ENCODE measurements at regions not wholly inside any gene's neighbourhood (a gene's known extent, or its start where the extent isn't known, plus 50 kb on each side); places are given as distances from the start of the nearest gene placed in this dataset.

DNA sequence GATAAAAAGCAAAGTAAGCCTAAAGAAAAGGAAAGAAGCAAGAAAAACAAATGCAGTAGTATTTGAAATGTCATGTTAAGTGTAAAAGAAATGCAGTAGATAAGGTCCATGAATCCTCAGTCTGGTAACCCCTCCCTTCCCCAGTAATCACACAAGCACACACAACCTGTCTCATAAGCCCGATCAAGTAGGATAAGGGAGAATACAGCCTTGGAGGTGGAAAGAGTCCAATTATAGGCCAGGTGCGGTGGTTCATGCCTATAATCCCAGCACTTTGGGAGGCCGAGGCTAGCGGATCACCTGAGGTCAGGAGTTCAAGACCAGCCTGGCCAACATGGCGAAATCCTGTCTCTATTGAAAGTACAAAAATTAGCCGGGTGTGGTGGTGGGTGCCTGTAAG is 117.9 kb downstream of the GADD45G start:
- no peaks in the 10 kb centered on the region for H3K27me3 Mint-ChIP-seq (ENCODE audit: unreplicated experiment)
- no peaks in the 10 kb centered on the region for H3K36me3 Mint-ChIP-seq (ENCODE audit: unreplicated experiment)
- DNase-seq: no peak
- no peak overlapping the region for H3K4me3 Mint-ChIP-seq (ENCODE audit: unreplicated experiment)
- peaks cover 2% of the 10 kb centered on the region for H3K9me3 Mint-ChIP-seq (ENCODE audit: unreplicated experiment)
- H3K4me1 Mint-ChIP-seq (ENCODE audit: low read depth, unreplicated experiment): peaks cover 4% of the 10 kb centered on the region
- TF ChIP-seq, protein P1, sequence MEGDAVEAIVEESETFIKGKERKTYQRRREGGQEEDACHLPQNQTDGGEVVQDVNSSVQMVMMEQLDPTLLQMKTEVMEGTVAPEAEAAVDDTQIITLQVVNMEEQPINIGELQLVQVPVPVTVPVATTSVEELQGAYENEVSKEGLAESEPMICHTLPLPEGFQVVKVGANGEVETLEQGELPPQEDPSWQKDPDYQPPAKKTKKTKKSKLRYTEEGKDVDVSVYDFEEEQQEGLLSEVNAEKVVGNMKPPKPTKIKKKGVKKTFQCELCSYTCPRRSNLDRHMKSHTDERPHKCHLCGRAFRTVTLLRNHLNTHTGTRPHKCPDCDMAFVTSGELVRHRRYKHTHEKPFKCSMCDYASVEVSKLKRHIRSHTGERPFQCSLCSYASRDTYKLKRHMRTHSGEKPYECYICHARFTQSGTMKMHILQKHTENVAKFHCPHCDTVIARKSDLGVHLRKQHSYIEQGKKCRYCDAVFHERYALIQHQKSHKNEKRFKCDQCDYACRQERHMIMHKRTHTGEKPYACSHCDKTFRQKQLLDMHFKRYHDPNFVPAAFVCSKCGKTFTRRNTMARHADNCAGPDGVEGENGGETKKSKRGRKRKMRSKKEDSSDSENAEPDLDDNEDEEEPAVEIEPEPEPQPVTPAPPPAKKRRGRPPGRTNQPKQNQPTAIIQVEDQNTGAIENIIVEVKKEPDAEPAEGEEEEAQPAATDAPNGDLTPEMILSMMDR (IDR thresholded peaks at IDR 0.05; ENCODE audit: partially characterized antibody, unreplicated experiment): no peak
- no peak overlapping the region for H3K27ac Mint-ChIP-seq (ENCODE audit: unreplicated experiment)

GRCh38 chr9:89723469-89724100 is 118.8 kb downstream of the GADD45G start:
- H3K36me3 Mint-ChIP-seq (ENCODE audit: unreplicated experiment): no peaks in the 10 kb centered on the region
- H3K9me3 Mint-ChIP-seq (ENCODE audit: unreplicated experiment): peaks cover 2% of the 10 kb centered on the region

DNA sequence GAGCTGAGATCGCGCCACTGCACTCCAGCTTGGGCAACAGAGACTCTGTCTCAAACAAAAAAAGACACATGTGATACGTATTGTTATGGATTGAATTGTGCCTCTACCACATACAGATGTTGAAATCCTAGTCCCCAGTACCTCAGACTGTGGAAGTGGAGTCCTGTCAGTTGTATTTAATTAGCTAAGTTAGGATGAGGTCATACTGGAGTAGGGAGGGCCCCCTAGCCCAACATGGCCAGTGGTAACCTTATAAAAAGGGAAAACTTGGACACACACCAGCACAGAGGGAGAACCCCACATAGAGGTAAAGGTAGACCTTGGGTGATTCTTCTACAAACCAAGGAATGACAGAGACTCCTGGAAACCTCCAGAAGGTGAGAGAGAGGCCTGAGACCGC is 119.8 kb downstream of the GADD45G start:
- TF ChIP-seq, protein P1 (IDR thresholded peaks at IDR 0.05; ENCODE audit: partially characterized antibody, unreplicated experiment): no peak
- Mint-ChIP-seq H3K4me1 (ENCODE audit: low read depth, unreplicated experiment) (peaks cover 1% of the 10 kb centered on the region), H3K27me3 (ENCODE audit: unreplicated experiment) (peaks cover 2% of the 10 kb centered on the region)

More at GRCh38 chr9:89723469-89724100, 118.8 kb downstream of the GADD45G start:
- no peak overlapping the region for H3K27ac Mint-ChIP-seq (ENCODE audit: unreplicated experiment)
- H3K4me3 Mint-ChIP-seq (ENCODE audit: unreplicated experiment): no peak overlapping the region
- peaks cover 4% of the 10 kb centered on the region for H3K4me1 Mint-ChIP-seq (ENCODE audit: low read depth, unreplicated experiment)
- no peak for DNase-seq
- TF ChIP-seq, protein P1 (IDR thresholded peaks at IDR 0.05; ENCODE audit: partially characterized antibody, unreplicated experiment): no peak
- no peaks in the 10 kb centered on the region for H3K27me3 Mint-ChIP-seq (ENCODE audit: unreplicated experiment)

DNA sequence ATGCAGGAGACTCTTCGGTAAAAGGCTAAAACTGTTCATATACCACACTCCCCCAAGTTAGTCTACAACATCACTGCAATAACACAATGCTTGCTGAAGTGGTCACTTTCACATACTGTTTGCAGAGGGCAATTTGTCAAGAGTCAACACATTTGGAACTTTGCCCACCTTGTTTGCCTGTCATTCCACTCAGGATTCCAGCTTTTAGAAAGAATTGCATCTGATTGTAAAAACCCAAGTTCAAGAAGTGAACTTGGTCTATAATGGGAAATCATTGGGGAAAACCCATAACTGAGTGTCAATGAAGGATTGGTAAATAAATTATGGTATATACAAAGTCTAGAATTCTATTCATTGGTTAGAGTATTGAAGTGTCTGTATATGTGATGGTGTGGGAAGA is 120.5 kb downstream of the GADD45G start:
- H3K36me3 Mint-ChIP-seq (ENCODE audit: unreplicated experiment): no peaks in the 10 kb centered on the region
- no peak overlapping the region for H3K4me3 Mint-ChIP-seq (ENCODE audit: unreplicated experiment)
- H3K9me3 Mint-ChIP-seq (ENCODE audit: unreplicated experiment): peaks cover 2% of the 10 kb centered on the region
- H3K27me3 Mint-ChIP-seq (ENCODE audit: unreplicated experiment): peaks cover 2% of the 10 kb centered on the region
- DNase-seq: no peak
- TF ChIP-seq, protein P1 (IDR thresholded peaks at IDR 0.05; ENCODE audit: partially characterized antibody, unreplicated experiment): no peak
- no peak overlapping the region for H3K27ac Mint-ChIP-seq (ENCODE audit: unreplicated experiment)
- peaks cover 1% of the 10 kb centered on the region for H3K4me1 Mint-ChIP-seq (ENCODE audit: low read depth, unreplicated experiment)

More for the DNA sequence above, 119.8 kb downstream of the GADD45G start:
- H3K36me3 Mint-ChIP-seq (ENCODE audit: unreplicated experiment): no peaks in the 10 kb centered on the region
- no peak overlapping the region for H3K27ac Mint-ChIP-seq (ENCODE audit: unreplicated experiment)
- DNase-seq: no peak
- peaks cover 2% of the 10 kb centered on the region for H3K9me3 Mint-ChIP-seq (ENCODE audit: unreplicated experiment)
- no peak overlapping the region for H3K4me3 Mint-ChIP-seq (ENCODE audit: unreplicated experiment)

GRCh38 chr9:89729954-89730530 is 125.2 kb downstream of the GADD45G start:
- peaks cover 3% of the 10 kb centered on the region for H3K4me1 Mint-ChIP-seq (ENCODE audit: low read depth, unreplicated experiment)
- no peak overlapping the region for H3K4me3 Mint-ChIP-seq (ENCODE audit: unreplicated experiment)
- no peak overlapping the region for H3K27ac Mint-ChIP-seq (ENCODE audit: unreplicated experiment)
- TF ChIP-seq, protein P1 (IDR thresholded peaks at IDR 0.05; ENCODE audit: partially characterized antibody, unreplicated experiment): no peak
- H3K36me3 Mint-ChIP-seq (ENCODE audit: unreplicated experiment): no peaks in the 10 kb centered on the region
- no peak for DNase-seq
- H3K27me3 Mint-ChIP-seq (ENCODE audit: unreplicated experiment): peaks cover 2% of the 10 kb centered on the region
- no peaks in the 10 kb centered on the region for H3K9me3 Mint-ChIP-seq (ENCODE audit: unreplicated experiment)

All from glutamatergic neuron (in vitro differentiated cells).